Spleen (tissue), 3 donors: ENCODE measurements at regions not wholly inside any gene's neighbourhood (a gene's known extent, or its start where the extent isn't known, plus 50 kb on each side); places are given as distances from the start of the nearest gene placed in this dataset.
"Not testable (repeated sequence)": the region's sequence is repeated elsewhere in the genome, so short reads cannot be mapped to it uniquely, and the experiment has no call there.

Experiments
- POLR2A ChIP-seq, 3 donors: fragments of 450-650 bp; IDR thresholded peaks; one replicate each; pipeline ENCODE4 v1.5.1; 2017; ENCODE audit warnings: antibody characterized with exemption in 3 of 3, mild to moderate bottlenecking in 1 of 3
- POLR2AphosphoS5 ChIP-seq, 3 donors: sonication (generic); formaldehyde crosslinking; IDR thresholded peaks; one replicate each; pipeline ENCODE4 v1.5.1; 2017; ENCODE audit warnings: antibody characterized with exemption in 3 of 3

GRCh38 chr2:21214085-21214484 lies 90.3 kb downstream of the TDRD15 start:
- not testable (repeated sequence) for TF ChIP-seq POLR2AphosphoS5, POLR2A (IDR thresholded peaks at IDR 0.05)
